ENCODE measurements at regions not wholly inside any gene's neighbourhood (a gene's known extent, or its start where the extent isn't known, plus 50 kb on each side); places are given as distances from the start of the nearest gene placed in this dataset.

GRCh38 chr6:67200626-67201403 is 1434.3 kb upstream of the ADGRB3 start:
- ATAC-seq: no peak
- FAIRE-seq: no peak
- Histone ChIP-seq H3K4me1 (no peaks in the 10 kb centered on the region), H3K27me3 (no peaks in the 10 kb centered on the region), H3K36me3 (no peaks in the 10 kb centered on the region), H3K27ac (no peak overlapping the region), H3K4me3 (no peak overlapping the region), H3K9me3 (no peaks in the 10 kb centered on the region)
- 57 to 71% methylated on average over 7 of the region's 7 CpGs for WGBS, 2 donors
- TF ChIP-seq CTCF (IDR thresholded peaks at IDR 0.05): no peak
- intact Hi-C loops (cut with DNase I): no loop called here
- DNase-seq: peak in 2 of 6 donors; percentile 17 to 22

DNA sequence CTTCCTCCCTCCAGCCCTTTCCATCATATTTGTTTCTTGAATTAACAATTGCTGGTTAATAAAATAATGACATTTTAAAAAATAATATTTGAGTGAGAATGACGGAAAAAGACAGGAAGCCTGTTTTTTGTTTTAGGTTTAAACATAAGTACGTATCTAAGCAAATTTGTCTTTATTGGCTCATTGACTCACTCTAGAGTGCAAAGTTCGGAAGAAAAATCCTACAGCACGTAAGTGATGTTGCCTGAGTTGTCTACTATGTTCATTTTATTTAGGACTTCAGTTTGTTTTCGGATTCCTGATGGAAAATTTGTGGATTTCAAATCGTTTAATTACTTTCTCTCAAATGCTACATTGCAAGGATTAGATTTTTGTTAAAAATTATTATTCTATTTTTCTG is 1435.7 kb upstream of the ADGRB3 start:
- H3K27me3 ChIP-seq: no peaks in the 10 kb centered on the region
- no peaks in the 10 kb centered on the region for H3K36me3 ChIP-seq
- no peaks in the 10 kb centered on the region for H3K4me1 ChIP-seq
- H3K27ac ChIP-seq: no peak overlapping the region
- no peak for ATAC-seq
- no peak for DNase-seq
- no peak overlapping the region for H3K4me3 ChIP-seq
- TF ChIP-seq CTCF (IDR thresholded peaks at IDR 0.05): no peak
- 40 to 46% methylated on average over 6 of the region's 6 CpGs for WGBS, 2 donors
- no peak for FAIRE-seq
- H3K9me3 ChIP-seq: no peaks in the 10 kb centered on the region
- intact Hi-C loops (cut with DNase I): no loop called here

GRCh38 chr6:67190733-67191132 is 1444.3 kb upstream of the ADGRB3 start:
- DNase-seq (no peak), ATAC-seq (no peak), FAIRE-seq (no peak)
- TF ChIP-seq CTCF (IDR thresholded peaks at IDR 0.05): no peak
- H3K4me1 ChIP-seq: no peaks in the 10 kb centered on the region
- intact Hi-C loops (cut with DNase I): no loop called here
- H3K27me3 ChIP-seq: no peaks in the 10 kb centered on the region
- no peaks in the 10 kb centered on the region for H3K9me3 ChIP-seq
- no peaks in the 10 kb centered on the region for H3K36me3 ChIP-seq
- H3K27ac ChIP-seq: no peak overlapping the region
- no peak overlapping the region for H3K4me3 ChIP-seq

- no peak for ATAC-seq
- intact Hi-C loops (cut with DNase I): no loop called here
- H3K9me3 ChIP-seq: no peaks in the 10 kb centered on the region
Measured at GRCh38 chr6:67184405-67184804, 1450.7 kb upstream of the ADGRB3 start.

More at GRCh38 chr6:67184405-67184804, 1450.7 kb upstream of the ADGRB3 start:
- DNase-seq (no peak), FAIRE-seq (no peak)
- Histone ChIP-seq H3K36me3 (no peaks in the 10 kb centered on the region), H3K27ac (no peak overlapping the region), H3K4me3 (no peak overlapping the region), H3K27me3 (no peaks in the 10 kb centered on the region), H3K4me1 (no peaks in the 10 kb centered on the region)
- WGBS, 2 donors: 44 to 45% methylated on average over 1 of the region's 1 CpG
- no peak for TF ChIP-seq CTCF (IDR thresholded peaks at IDR 0.05)

Measured in pancreas (tissue), 10 donors.